Fibroblast of villous mesenchyme (primary cell): ENCODE measurements at regions not wholly inside any gene's neighbourhood (a gene's known extent, or its start where the extent isn't known, plus 50 kb on each side); places are given as distances from the start of the nearest gene placed in this dataset.
"Not testable (repeated sequence)": the region's sequence is repeated elsewhere in the genome, so short reads cannot be mapped to it uniquely, and the experiment has no call there.

Experiments
- DNase-seq: peaks from one replicate; pipeline ENCODE4 v3.0.0-alpha.2; 2010; ENCODE audit warnings: low read depth
- H3K4me3 ChIP-seq: 2 replicates; pipeline ENCODE4 v1.5.1; 2011; ENCODE audit warnings: low read depth, mild to moderate bottlenecking, low read length
- CTCF ChIP-seq: IDR thresholded peaks from 2 replicates; pipeline ENCODE4 v1.5.1; 2012; ENCODE audit warnings: low read depth, mild to moderate bottlenecking, low read length; ENCODE audit not compliant: insufficient read depth

- TF ChIP-seq CTCF: no peak
- DNase-seq: no peak
- H3K4me3 ChIP-seq: no peak overlapping the region
These were observed 635.1 kb downstream of the IRS1 start for GRCh38 chr2:226164512-226164911.

- not testable (repeated sequence) for DNase-seq, H3K4me3 ChIP-seq
These were observed 639.0 kb downstream of the IRS1 start for GRCh38 chr2:226160617-226161016.

GRCh38 chr2:226159875-226160479 lies 639.6 kb downstream of the IRS1 start:
- H3K4me3 ChIP-seq: no peak overlapping the region
- DNase-seq: no peak
- no peak for TF ChIP-seq CTCF

GRCh38 chr2:226158940-226159339 lies 640.7 kb downstream of the IRS1 start:
- no peak overlapping the region for H3K4me3 ChIP-seq
- no peak for DNase-seq
- no peak for TF ChIP-seq CTCF

- no peak for DNase-seq
- H3K4me3 ChIP-seq: no peak overlapping the region
- no peak for TF ChIP-seq CTCF
These were observed 641.4 kb downstream of the IRS1 start for GRCh38 chr2:226158229-226158628.

- TF ChIP-seq CTCF: no peak
- no peak overlapping the region for H3K4me3 ChIP-seq
- DNase-seq: no peak
These were observed 644.3 kb downstream of the IRS1 start for GRCh38 chr2:226155093-226155875.

- no peak for TF ChIP-seq CTCF
- no peak overlapping the region for H3K4me3 ChIP-seq
- DNase-seq: no peak
These were observed 645.0 kb downstream of the IRS1 start for GRCh38 chr2:226154610-226155009.
